GM19351 (cell line): ENCODE measurements at regions not wholly inside any gene's neighbourhood (a gene's known extent, or its start where the extent isn't known, plus 50 kb on each side); places are given as distances from the start of the nearest gene placed in this dataset.
"Not testable (repeated sequence)": the region's sequence is repeated elsewhere in the genome, so short reads cannot be mapped to it uniquely, and the experiment has no call there.

Experiments used
- ATAC-seq: cut with Tn5 transposase; IDR thresholded peaks from one replicate; pipeline ENCODE4 v1.9.1; 2021; ENCODE audit warnings: mild to moderate bottlenecking, moderate library complexity; ENCODE audit not compliant: unreplicated experiment

DNA sequence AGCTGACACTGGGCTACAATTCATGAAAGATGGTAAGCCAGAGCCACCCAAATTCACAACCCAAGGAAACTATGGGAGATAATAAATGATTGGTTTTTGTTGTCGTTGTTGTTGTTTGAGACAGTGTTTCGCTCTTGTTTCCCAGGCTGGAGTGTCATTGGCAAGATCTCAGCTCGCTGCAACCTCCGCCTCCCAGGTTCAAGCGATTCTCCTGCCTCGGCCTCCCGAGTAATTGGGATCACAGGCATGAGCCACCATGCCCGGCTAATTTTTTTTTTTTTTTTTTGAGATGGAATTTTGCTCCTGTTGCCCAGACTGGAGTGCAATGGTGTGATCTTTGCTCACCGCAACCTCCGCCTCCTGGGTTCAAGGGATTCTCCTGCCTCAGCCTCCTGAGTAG is 65.9 kb upstream of the METTL9 start:
- ATAC-seq: not testable (repeated sequence)

DNA sequence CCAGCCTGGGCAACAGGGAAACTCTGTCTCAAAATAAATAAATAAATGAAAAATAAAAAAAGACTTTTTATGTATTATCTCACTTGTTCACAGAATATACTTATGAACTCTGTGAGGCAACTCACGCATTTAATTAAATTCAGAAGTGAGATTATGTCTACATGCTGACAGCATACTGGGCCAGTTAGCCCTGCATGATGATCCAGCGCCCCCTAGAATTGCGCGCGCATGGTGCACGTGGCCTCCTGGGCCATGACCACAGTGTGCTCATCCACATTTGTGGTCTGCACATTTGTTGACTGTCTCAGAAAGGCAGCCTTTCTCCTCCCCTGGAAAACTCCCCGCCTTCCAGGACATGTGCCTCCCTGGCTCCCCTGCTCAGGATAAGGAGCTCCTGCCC is 64.8 kb upstream of the METTL9 start:
- ATAC-seq: not testable (repeated sequence)

DNA sequence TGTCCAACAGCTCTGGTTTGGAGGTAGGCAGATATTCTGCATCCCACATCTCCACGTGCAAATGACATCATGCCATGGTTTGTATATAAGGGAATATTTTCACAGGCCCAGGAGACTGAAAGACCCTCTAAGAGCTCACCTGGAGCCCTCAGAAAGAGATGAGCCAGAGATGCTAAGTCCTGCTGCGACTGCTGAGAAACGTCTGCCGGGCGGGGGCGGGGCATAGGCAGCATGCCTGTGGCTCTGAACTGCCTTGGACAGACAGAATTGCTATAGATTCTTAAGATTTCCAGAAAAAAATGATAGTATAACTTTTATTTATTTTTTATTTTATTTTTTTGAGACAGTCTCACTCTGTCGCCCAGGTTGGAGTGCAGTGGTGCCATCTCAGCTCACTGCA is 64.2 kb upstream of the METTL9 start:
- ATAC-seq: not testable (repeated sequence)

DNA sequence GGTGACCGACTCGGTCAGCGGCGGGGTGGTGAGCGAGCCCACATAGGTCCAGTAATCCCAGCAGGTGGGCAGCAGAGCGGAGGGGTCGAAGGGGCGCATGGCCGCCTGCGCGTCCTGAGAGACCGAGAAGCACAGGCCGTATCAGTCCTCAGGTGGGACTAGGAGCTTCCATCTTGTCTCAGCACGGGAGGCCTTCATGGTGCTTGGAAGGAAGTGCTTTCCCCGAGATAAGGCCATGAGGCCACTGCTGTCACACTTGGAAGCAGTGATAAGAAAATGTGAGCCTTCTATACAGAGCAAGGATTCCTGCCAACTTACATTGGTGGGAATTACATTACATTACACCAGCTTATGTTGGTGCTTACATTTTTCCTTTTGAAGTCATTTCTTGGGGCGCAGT is 62.6 kb upstream of the METTL9 start:
- ATAC-seq: not testable (repeated sequence)

DNA sequence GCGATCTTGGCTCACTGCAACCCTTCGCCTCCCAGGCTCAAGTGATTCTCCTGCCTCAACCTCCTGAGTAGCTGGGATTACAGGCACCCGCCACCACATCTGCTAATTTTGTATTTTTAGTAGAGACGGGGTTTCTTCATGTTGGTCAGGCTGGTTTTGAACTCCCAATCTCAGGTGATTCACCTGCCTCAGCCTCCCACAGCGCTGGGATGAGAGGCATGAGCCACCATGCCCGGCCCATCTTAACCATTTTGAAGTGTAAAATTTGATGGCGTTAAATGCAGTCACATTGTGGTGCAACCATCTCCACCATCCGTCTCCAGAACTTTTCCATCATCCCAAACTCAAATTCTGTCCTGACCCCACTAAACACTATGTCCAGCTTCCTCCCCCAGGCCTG is 61.8 kb upstream of the METTL9 start:
- ATAC-seq: not testable (repeated sequence)

DNA sequence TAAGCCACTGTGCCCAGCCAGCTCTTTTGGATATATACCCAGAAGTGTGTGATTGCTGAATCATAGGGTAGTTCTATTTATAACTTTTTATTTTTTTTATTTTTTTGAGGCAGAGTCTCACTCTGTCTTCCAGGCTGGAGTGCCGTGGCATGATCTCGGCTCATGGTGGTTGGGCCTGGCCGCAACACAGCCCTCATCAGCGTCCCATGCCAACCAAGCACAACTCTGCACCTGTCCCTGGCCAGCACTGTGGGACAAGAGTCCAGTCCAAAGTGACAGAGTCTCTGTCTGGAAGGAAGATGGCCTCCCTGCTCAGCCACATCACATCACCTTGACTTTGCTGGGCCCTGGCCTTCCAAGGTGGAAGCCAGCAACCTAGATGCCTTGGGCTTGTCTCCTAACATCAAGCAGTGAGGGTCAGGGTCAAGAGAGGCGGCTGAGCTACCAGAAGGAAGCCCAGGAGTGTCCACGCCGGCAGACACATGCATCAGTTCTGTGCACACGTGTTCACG is 60.2 kb upstream of the METTL9 start:
- ATAC-seq: not testable (repeated sequence)

DNA sequence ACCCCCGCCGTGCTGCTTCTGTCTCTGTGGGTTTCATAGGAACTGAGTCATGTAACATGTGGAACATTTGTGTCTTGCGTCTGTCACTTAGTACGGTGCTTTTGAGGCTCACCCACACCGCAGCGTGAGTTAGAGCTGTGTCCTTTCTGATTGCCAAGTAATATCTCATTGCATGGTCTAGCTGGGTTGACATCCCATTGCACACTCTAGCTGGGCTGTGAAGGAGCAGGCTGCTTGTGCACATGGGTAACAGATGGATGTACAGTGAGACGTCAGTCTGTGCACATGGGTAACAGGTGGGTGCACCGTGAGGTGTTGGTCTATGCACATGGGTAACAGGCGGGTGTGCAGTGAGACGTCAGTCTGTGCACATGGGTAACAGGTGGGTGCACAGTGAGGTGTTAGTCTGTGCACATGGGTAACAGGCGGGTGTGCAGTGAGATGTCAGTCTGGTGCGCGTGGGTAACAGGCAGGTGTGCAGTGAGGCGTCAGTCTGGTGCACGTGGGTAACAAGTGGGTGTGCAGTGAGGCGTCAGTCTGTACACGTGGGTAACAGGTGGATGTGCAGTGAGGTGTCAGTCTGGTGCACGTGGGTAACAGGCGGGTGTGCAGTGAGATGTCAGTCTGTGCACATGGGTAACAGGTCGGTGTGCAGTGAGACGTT is 58.5 kb upstream of the METTL9 start:
- peak; percentile 83 for ATAC-seq

DNA sequence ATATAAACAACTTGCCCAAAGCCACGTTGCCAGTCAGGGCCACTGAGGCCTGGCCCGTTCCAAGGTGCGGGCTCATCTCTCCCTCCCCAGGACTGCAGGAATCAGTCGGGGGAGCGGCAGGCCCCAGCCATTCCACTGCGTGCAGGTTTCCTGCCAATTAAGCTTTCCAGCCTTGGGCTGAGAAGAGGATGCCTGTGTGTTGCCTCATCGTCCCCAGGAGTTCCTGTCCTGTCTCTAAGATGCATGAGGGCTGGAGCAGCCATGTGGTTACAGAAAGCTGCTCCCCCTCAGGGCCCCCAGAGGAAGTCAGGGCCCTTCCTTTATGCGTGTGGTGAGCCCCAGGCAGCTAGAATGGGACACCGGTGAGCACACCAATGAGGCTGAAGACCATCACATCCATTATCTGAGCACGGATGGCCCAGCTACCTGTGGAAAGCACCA is 57.7 kb upstream of the METTL9 start:
- ATAC-seq: peak; percentile 41

DNA sequence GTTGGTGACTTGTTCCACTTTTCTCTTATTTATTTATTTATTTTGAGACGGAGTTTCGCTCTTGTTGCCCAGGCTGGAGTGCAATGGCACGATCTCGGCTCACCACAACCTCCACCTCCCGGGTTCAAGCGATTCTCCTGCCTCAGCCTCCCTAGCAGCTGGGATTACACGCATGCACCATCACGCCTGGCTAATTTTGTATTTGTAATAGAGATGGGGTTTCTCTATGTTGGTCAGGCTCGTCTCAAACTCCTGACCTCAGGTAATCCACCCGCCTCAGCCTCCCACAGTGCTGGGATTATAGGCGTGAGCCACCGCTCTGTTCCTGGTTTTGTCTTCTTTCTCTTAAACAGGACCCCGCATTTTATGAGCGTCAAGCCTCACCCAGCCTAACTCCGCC is 57.3 kb upstream of the METTL9 start:
- not testable (repeated sequence) for ATAC-seq

DNA sequence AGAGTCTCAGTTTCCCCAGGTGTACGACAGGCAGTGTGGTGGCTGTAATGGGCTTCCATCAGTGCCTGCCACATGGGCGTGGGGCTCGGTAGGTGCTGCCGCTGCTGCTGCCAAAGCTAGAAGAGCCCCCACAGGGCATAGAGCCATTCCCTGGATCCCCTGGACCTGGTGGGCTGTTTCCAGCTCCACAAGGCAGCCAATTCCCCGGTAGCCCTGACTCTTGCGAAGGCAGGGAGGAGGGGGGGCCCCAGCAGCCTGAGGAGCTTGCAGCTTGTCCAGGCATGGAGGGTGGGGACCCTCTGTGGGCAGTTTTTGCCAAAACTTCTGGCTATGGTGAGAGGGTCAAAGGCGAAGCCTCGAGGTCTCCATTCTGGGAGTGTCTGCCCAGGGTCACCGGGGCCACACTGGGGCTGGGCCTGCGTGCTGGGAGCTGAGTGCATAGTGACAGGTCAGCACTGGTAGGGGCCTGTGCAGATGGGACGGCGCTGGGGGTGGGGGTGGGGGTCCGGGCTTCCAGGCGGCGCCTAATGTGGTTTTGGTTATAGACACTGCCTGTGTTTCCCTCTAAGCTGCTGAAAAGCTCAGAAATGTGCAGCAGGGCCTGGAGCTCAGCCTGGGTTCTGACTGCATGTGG is 56.8 kb upstream of the METTL9 start:
- not testable (repeated sequence) for ATAC-seq

DNA sequence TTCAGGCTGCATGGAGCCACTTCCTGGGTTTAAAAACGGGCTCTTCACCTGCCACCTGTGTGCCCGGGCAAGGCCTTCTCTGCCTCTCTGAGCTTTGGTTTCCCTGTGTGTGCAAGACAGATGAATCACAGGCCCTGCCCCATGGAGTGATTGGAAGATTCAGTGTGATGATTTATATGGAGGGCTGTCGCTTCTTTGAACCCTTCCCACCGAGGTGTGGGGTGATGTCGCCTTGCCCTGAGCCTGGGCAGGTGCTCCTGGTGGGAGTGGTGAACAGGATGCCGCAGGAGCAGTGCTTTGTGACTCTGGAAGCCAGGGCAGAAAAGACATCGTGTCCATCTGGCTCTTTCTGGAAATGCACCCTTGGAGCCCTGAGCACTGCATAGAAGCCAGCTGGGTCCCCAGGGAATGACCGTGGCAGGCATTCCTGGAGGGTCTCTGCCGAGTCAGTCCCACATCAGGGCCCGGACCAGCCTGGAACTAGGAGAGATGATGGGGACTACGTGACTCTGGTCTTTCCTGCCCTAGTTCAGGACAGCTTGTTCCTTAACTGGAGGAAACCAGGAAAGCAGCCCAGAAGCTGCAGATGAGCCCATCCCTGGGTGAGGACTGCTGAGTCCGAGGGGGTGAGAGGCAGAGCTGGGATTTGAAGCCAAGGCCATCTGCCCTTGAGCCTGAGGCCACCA is 56.1 kb upstream of the METTL9 start:
- not testable (repeated sequence) for ATAC-seq

DNA sequence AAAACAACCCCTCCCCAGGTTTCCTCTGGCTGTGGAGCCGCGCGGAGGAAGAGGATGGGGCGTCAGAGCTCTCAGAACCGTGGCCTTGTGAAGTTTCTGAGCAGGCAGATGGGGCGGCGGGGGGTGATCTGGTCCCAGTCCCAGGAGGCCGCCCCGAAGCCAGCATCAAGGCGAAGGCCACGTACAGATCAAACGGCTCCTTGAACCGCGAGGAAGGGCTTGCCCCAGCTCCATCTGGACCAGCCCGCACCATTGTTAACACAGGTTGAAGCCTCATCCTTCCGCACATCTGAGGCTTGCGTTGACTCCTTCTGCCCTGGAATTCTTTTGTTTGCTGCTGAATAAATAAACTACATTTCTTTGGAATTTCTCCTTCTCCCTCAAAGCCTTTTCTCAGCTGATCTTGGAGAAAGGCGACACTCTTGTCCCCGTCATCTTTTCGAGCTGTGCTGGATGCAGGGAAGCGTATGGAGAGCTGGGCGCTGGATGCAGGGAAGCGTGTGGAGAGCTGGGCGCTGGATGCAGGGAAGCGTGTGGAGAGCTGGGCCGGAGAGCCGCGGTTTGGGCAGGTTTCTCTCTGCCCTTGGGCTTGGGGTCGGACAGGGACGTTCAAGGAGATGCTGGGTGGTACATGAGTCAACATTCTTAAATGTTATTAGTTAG is 53.6 kb upstream of the METTL9 start:
- ATAC-seq: not testable (repeated sequence)

DNA sequence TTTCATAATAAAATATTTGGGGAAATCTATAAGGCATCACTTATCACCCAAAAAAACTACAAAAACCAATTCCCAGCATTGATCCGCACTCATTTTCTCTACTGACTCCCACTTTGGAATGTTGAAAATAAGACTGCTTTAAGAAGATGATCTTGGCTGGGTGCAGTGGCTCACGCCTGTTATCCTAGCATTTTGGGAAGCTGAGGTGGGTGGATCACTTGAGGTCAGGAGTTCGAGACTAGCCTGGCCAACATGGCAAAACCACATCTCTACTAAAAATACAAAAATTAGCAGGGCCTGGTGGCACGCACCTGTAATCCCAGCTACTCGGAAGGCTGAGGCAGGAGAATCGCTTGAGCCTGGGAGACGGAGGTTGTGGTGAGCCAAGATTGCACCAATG is 50.0 kb upstream of the METTL9 start:
- not testable (repeated sequence) for ATAC-seq
